Heart left ventricle (tissue), 13 donors: ENCODE measurements at regions not wholly inside any gene's neighbourhood (a gene's known extent, or its start where the extent isn't known, plus 50 kb on each side); places are given as distances from the start of the nearest gene placed in this dataset.

Experiments used
- POLR2A ChIP-seq, 2 donors: fragments of 450-650 bp; IDR thresholded peaks; one replicate each; pipeline ENCODE4 v1.6.1; 2017; ENCODE audit warnings: antibody characterized with exemption in 2 of 2, mild to moderate bottlenecking in 2 of 2, moderate library complexity in 2 of 2
- TF ChIP-seq, protein P1 (sequence below), 12 donors: fragments of 200-600 bp; sonication (generic) in 4 of 12; IDR thresholded peaks; one replicate each; pipeline versions ENCODE4 v1.5.0 to v1.8.0; 2018 to 2022; ENCODE audit warnings: antibody characterized with exemption in 12 of 12, mild to moderate bottlenecking in 5 of 12
- donor health status: ischemic (EF 13 %, LVEDD 7.1; RV severe dilation, severe dysfunction).
- donor health status: DM: no; HTN: yes; CAD: no.
- donor health status: DM: no; HTN: no; CAD: no.
- donor health status: ischemic (EF 25% LVEDD 6.9; RV normal size, moderate dysfunction).
- donor health status: ischemic (EF 25% LVEDD 5.7; RV mildly dilated, moderate dysfunction).
- donor health status: ischemic (EF 35%, LVEDD 5.7; RV mildly dilated, moderate dysfunction).
- donor health status: nonischemic (EF 11% LVEDD 7.7; RV severe dilation, severe dysfunction).
- donor health status: DM: yes; HTN: yes; CAD: no.
- donor health status: PGD.
- donor health status: ischemic (EF 29% LVEDD 5.4; RV normal size, mild dysfunction).
- donor health status: nonischemic (EF 23%, LVEDD 6.1; RV moderate dilation, normal function).

DNA sequence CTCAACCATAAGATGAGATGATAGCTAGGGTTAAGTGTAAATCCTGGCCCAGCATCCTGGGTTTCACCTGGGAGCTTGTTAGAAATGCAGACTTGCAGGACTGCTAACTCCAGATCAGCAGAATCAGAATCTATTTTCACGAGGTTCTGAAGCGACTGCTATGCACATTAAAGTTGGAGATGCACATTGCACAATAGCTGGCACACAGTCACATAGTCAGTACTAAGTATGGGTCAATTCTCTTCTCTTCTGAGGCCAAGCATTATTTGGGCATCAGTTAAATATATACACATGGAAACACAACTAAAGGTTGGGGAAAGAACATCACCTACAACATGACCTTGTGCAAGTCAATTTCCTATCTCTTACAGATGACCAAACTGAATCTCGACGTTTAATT lies 155.1 kb upstream of the FGF13 start:
- TF ChIP-seq, protein P1, sequence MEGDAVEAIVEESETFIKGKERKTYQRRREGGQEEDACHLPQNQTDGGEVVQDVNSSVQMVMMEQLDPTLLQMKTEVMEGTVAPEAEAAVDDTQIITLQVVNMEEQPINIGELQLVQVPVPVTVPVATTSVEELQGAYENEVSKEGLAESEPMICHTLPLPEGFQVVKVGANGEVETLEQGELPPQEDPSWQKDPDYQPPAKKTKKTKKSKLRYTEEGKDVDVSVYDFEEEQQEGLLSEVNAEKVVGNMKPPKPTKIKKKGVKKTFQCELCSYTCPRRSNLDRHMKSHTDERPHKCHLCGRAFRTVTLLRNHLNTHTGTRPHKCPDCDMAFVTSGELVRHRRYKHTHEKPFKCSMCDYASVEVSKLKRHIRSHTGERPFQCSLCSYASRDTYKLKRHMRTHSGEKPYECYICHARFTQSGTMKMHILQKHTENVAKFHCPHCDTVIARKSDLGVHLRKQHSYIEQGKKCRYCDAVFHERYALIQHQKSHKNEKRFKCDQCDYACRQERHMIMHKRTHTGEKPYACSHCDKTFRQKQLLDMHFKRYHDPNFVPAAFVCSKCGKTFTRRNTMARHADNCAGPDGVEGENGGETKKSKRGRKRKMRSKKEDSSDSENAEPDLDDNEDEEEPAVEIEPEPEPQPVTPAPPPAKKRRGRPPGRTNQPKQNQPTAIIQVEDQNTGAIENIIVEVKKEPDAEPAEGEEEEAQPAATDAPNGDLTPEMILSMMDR (IDR thresholded peaks at IDR 0.05), result no peak
- TF ChIP-seq POLR2A (IDR thresholded peaks at IDR 0.05), result no peak
